Right atrium auricular region (tissue), 2 donors: ENCODE measurements at regions not wholly inside any gene's neighbourhood (a gene's known extent, or its start where the extent isn't known, plus 50 kb on each side); places are given as distances from the start of the nearest gene placed in this dataset.

Experiments
- DNase-seq: peaks from one replicate; pipeline ENCODE4 v3.0.0-alpha.2; 2019; ENCODE audit warnings: low spot score
- H3K27ac ChIP-seq, 2 donors: fragments of 200-600 bp; sonication (generic); 1 replicate in 1 of 2; 2 replicates in 1 of 2; pipeline ENCODE4 v1.5.1; 2016 to 2019
- H3K27me3 ChIP-seq, 2 donors: fragments of 200-600 bp; sonication (generic); one replicate each; pipeline versions ENCODE4 v1.5.1 to v1.6.0; 2017 to 2019
- H3K36me3 ChIP-seq: fragments of 200-600 bp; sonication (generic); one replicate; pipeline ENCODE4 v1.5.1; 2016
- H3K4me1 ChIP-seq, 2 donors: fragments of 200-600 bp; sonication (generic); one replicate each; pipeline versions ENCODE4 v1.5.1 to v1.6.0; 2017 to 2019
- H3K4me3 ChIP-seq, 2 donors: fragments of 200-600 bp; sonication (generic); 1 replicate in 1 of 2; 2 replicates in 1 of 2; pipeline ENCODE4 v1.5.1; 2017 to 2019; ENCODE audit warnings: mild to moderate bottlenecking in 1 of 2, moderate library complexity in 1 of 2
- H3K9me3 ChIP-seq, 2 donors: fragments of 200-600 bp; sonication (generic); one replicate each; pipeline ENCODE4 v1.5.1; 2019
- CTCF ChIP-seq, 2 donors: fragments of 200-600 bp; sonication (generic); IDR thresholded peaks; one replicate each; pipeline ENCODE4 v1.5.1; 2019; ENCODE audit warnings: antibody characterized with exemption in 2 of 2

GRCh38 chr16:86374603-86375130 is 135.7 kb upstream of the FOXF1 start:
- TF ChIP-seq CTCF (IDR thresholded peaks at IDR 0.05): no peak
- H3K4me3 ChIP-seq: no peak overlapping the region
- no peaks in the 10 kb centered on the region for H3K36me3 ChIP-seq
- no peak overlapping the region for H3K27ac ChIP-seq
- no peaks in the 10 kb centered on the region for H3K4me1 ChIP-seq
- H3K9me3 ChIP-seq: peaks cover 0 to 11% of the 10 kb centered on the region in 2 donors
- DNase-seq: no peak
- H3K27me3 ChIP-seq: no peaks in the 10 kb centered on the region

- Histone ChIP-seq H3K27me3 (no peaks in the 10 kb centered on the region), H3K4me3 (no peak overlapping the region), H3K4me1 (no peaks in the 10 kb centered on the region), H3K36me3 (no peaks in the 10 kb centered on the region), H3K9me3 (peaks cover 0 to 11% of the 10 kb centered on the region in 2 donors), H3K27ac (no peak overlapping the region)
- TF ChIP-seq CTCF (IDR thresholded peaks at IDR 0.05): no peak
- no peak for DNase-seq
These were observed 135.0 kb upstream of the FOXF1 start for GRCh38 chr16:86375364-86375763.

- H3K4me3 ChIP-seq: no peak overlapping the region
- no peaks in the 10 kb centered on the region for H3K27me3 ChIP-seq
- no peaks in the 10 kb centered on the region for H3K4me1 ChIP-seq
- no peak overlapping the region for H3K27ac ChIP-seq
- no peak for TF ChIP-seq CTCF (IDR thresholded peaks at IDR 0.05)
- H3K36me3 ChIP-seq: no peaks in the 10 kb centered on the region
- DNase-seq: no peak
- H3K9me3 ChIP-seq: peaks cover 0 to 11% of the 10 kb centered on the region in 2 donors
These were observed 134.5 kb upstream of the FOXF1 start for GRCh38 chr16:86375851-86376250.

DNA sequence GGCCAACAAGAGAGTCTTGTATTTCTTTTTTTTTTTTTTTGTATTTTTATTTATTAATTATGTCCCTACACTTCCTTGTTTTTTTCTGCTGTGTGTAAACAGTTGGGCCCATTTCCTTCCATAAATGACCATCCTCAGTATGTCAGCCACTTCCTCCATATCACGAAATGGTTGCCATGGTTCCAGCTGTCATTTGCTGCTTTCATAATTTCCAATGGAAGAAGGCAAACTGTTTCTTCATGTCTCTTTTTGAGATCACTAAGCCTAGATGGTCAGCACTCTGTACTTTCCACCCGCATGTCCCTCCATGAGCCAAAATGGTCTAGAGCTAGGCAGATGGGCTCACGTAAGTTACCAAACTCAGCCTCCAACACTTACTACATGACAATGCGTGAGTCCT is 133.5 kb upstream of the FOXF1 start:
- Histone ChIP-seq H3K4me1 (no peaks in the 10 kb centered on the region), H3K27ac (no peak overlapping the region), H3K9me3 (peaks cover 0 to 11% of the 10 kb centered on the region in 2 donors), H3K27me3 (no peaks in the 10 kb centered on the region), H3K4me3 (no peak overlapping the region), H3K36me3 (no peaks in the 10 kb centered on the region)
- DNase-seq: no peak
- no peak for TF ChIP-seq CTCF (IDR thresholded peaks at IDR 0.05)

- Histone ChIP-seq H3K9me3 (peaks cover 0 to 11% of the 10 kb centered on the region in 2 donors), H3K36me3 (no peaks in the 10 kb centered on the region), H3K27ac (no peak overlapping the region), H3K27me3 (no peaks in the 10 kb centered on the region), H3K4me1 (no peaks in the 10 kb centered on the region), H3K4me3 (no peak overlapping the region)
- no peak for DNase-seq
- no peak for TF ChIP-seq CTCF (IDR thresholded peaks at IDR 0.05)
These were observed 132.9 kb upstream of the FOXF1 start for GRCh38 chr16:86377251-86378022.
